ENCODE measurements at regions not wholly inside any gene's neighbourhood (a gene's known extent, or its start where the extent isn't known, plus 50 kb on each side); places are given as distances from the start of the nearest gene placed in this dataset.

DNA sequence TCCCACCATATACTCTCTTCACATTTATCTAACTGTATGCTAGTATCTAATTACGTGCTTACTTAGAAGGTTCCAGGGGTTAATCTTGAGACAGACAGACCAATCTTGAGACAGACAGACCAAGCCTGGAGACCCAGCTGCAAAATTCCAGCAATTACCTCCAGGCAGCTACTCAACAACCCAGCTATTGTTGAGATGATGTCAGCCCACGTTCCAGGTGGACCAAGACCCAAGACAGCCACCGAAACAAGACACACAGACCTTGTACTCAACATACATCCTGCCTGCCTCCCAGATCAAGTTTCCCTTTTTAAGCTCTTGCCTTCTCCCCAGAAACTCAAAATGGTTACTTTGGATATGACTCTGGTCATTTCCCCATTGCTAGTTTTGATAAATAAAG lies 64.9 kb upstream of the VASH1 start:
- TF ChIP-seq EZH2 (IDR thresholded peaks at IDR 0.05; ENCODE audit: insufficient read depth, poor library complexity, severe bottlenecking) (no peak), EZH2phosphoT487 (IDR thresholded peaks at IDR 0.05; ENCODE audit: insufficient read depth, low read depth) (no peak)

Data from GM23248 (cell line).